ENCODE measurements at regions not wholly inside any gene's neighbourhood (a gene's known extent, or its start where the extent isn't known, plus 50 kb on each side); places are given as distances from the start of the nearest gene placed in this dataset.

DNA sequence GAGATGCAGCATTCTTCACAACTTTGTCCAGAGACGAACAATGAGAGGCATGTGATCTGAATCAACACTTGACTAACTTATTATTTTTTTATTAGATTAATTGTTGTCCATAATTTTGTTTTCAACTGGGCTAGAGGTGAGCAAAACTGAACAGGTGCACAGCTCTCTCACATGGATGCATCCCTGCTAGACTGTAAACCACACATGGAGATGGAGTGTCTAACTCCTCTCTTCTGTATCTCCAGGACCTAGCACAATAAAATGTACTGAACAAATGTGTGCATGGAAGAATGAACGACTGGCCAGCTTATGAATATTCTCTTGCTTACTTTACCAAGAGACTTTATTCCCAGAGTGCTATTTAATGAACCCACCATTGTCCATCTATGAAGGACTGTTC lies 627.7 kb downstream of the LIG4 start:
- H3K36me3 ChIP-seq (ENCODE audit: control insufficient read depth, insufficient read depth, low read length): no peaks in the 10 kb centered on the region
- H3K9ac ChIP-seq (ENCODE audit: insufficient read depth in 1 of 2, low read depth in 2 of 2, low read length in 2 of 2): no peak overlapping the region
- intact Hi-C loops (cut with micrococcal nuclease): no loop called here
- no TSS peak for BruUV-seq (replicated peaks)
- H3K9me1 ChIP-seq (ENCODE audit: control insufficient read depth, insufficient read depth, low read length): no peaks in the 10 kb centered on the region
- no peak overlapping the region for H3K4me2 ChIP-seq (ENCODE audit: insufficient read depth, low read length)
- no peak for FAIRE-seq
- H3K4me3 ChIP-seq: no peak overlapping the region
- no peaks in the 10 kb centered on the region for H3K9me3 ChIP-seq (replicated peaks; ENCODE audit: control insufficient read depth, insufficient read depth, low read depth, low read length)
- H2AFZ ChIP-seq (ENCODE audit: low read depth, low read length): no peak overlapping the region
- in situ Hi-C loops (cut with MboI): no loop called here
- TF ChIP-seq, protein P1, sequence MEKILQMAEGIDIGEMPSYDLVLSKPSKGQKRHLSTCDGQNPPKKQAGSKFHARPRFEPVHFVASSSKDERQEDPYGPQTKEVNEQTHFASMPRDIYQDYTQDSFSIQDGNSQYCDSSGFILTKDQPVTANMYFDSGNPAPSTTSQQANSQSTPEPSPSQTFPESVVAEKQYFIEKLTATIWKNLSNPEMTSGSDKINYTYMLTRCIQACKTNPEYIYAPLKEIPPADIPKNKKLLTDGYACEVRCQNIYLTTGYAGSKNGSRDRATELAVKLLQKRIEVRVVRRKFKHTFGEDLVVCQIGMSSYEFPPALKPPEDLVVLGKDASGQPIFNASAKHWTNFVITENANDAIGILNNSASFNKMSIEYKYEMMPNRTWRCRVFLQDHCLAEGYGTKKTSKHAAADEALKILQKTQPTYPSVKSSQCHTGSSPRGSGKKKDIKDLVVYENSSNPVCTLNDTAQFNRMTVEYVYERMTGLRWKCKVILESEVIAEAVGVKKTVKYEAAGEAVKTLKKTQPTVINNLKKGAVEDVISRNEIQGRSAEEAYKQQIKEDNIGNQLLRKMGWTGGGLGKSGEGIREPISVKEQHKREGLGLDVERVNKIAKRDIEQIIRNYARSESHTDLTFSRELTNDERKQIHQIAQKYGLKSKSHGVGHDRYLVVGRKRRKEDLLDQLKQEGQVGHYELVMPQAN (IDR thresholded peaks at IDR 0.05; ENCODE audit: borderline replicate concordance): no peak
- TF ChIP-seq SRSF7 (optimal IDR thresholded peaks at IDR 0.05; ENCODE audit: low read depth, low read length) (no peak), CBFA2T3 (IDR thresholded peaks at IDR 0.05) (no peak), CEBPG (CRISPR knock-in tag; IDR thresholded peaks at IDR 0.05) (no peak), CEBPG (tag; conservative IDR thresholded peaks at IDR 0.05 in 1 of 2, IDR thresholded peaks at IDR 0.05 in 1 of 2) (no peak), STAT5B (CRISPR knock-in tag; IDR thresholded peaks at IDR 0.05) (no peak), SP2 (IDR thresholded peaks at IDR 0.05; ENCODE audit: extremely low read depth, low read depth, low read length, poor library complexity, severe bottlenecking) (no peak), NFRKB (IDR thresholded peaks at IDR 0.05; ENCODE audit: low read depth) (no peak), ZSCAN32 (CRISPR knock-in tag; IDR thresholded peaks at IDR 0.05) (no peak), NR4A1 (CRISPR knock-in tag; IDR thresholded peaks at IDR 0.05) (no peak), NR4A1 (tag; IDR thresholded peaks at IDR 0.05) (no peak), SIX5 (IDR thresholded peaks at IDR 0.05; ENCODE audit: borderline replicate concordance in 1 of 2, insufficient read depth in 1 of 2, low read depth in 1 of 2, low read length in 2 of 2) (no peak), ATF1 (CRISPR knock-in tag; IDR thresholded peaks at IDR 0.05) (no peak), ATF1 (tag; IDR thresholded peaks at IDR 0.05) (no peak), IFI16 (CRISPR knock-in tag; IDR thresholded peaks at IDR 0.05) (no peak), ARID2 (IDR thresholded peaks at IDR 0.05) (no peak), MTA1 (IDR thresholded peaks at IDR 0.05; ENCODE audit: borderline replicate concordance) (no peak), TEAD4 (IDR thresholded peaks at IDR 0.05; ENCODE audit: low read length) (no peak), TEAD4 (CRISPR knock-in tag; IDR thresholded peaks at IDR 0.05; ENCODE audit: borderline replicate concordance) (no peak), ZNF184 (CRISPR knock-in tag; IDR thresholded peaks at IDR 0.05) (no peak)
- no peaks in the 10 kb centered on the region for H3K27me3 ChIP-seq (ENCODE audit: control insufficient read depth in 2 of 2, insufficient read depth in 2 of 2, low read length in 2 of 2)
- no peaks in the 10 kb centered on the region for H4K20me1 ChIP-seq (replicated peaks; ENCODE audit: control insufficient read depth, insufficient read depth, low read length)
- ChIA-PET POLR2A (no interaction called here), CTCF (ENCODE audit: low intra/inter-chr PET ratio) (no interaction called here)
- DNase-seq (ENCODE audit: extremely low read depth in 1 of 4, low spot score in 3 of 4): no peak
- no peaks in the 10 kb centered on the region for H3K4me1 ChIP-seq (replicated peaks in 1 of 2; ENCODE audit: control insufficient read depth in 2 of 2, insufficient read depth in 2 of 2, low read length in 2 of 2)
- 0% methylated on average over 2 of the region's 2 CpGs for whole genome bisulfite sequencing (ENCODE audit: insufficient coverage, low coverage, missing lambda C conversion rate)
- ATAC-seq: no peak
- H3K79me2 ChIP-seq (ENCODE audit: control insufficient read depth, insufficient read depth, low read length): no peaks in the 10 kb centered on the region
- no peak overlapping the region for H3K27ac ChIP-seq (ENCODE audit: extremely low read depth, low read depth, low read length)

Measured in K562 (cell line).